Neural cell (in vitro differentiated cells): ENCODE measurements at regions not wholly inside any gene's neighbourhood (a gene's known extent, or its start where the extent isn't known, plus 50 kb on each side); places are given as distances from the start of the nearest gene placed in this dataset.

ENCODE experiments used
- H2AFZ ChIP-seq: fragments of 200-600, 300-800 bp; sonication (generic), shearing (Covaris generic); 2 replicates; pipeline ENCODE4 v1.6.0; 2014; ENCODE audit warnings: low read depth, mild to moderate bottlenecking, antibody characterized with exemption, low read length, moderate library complexity
- H3F3A ChIP-seq: fragments of 200-600 bp; shearing (Covaris generic); 2 replicates; pipeline ENCODE4 v1.6.1; 2016; ENCODE audit warnings: mild to moderate bottlenecking, moderate library complexity, mixed read lengths, antibody characterized with exemption, low read length; ENCODE audit not compliant: insufficient read depth, poor library complexity, severe bottlenecking
- H3K27ac ChIP-seq: fragments of 200-600, 300-800 bp; sonication (generic), shearing (Covaris generic); 2 replicates; pipeline ENCODE4 v1.5.1; 2014; ENCODE audit warnings: mild to moderate bottlenecking, low read length, moderate library complexity
- H3K27me3 ChIP-seq: fragments of 300-800, 200-600 bp; sonication (generic), shearing (Covaris generic); 2 replicates; pipeline ENCODE4 v1.6.0; 2014; ENCODE audit warnings: mild to moderate bottlenecking, low read depth, low read length, moderate library complexity; ENCODE audit not compliant: insufficient read depth
- H3K36me3 ChIP-seq: fragments of 300-800, 200-600 bp; sonication (generic), shearing (Covaris generic); 2 replicates; pipeline ENCODE4 v1.5.1; 2014; ENCODE audit warnings: mild to moderate bottlenecking, antibody characterized with exemption, low read length, moderate library complexity; ENCODE audit not compliant: insufficient read depth
- H3K4me2 ChIP-seq: fragments of 300-800, 200-600 bp; sonication (generic), shearing (Covaris generic); 2 replicates; pipeline ENCODE4 v1.6.0; 2014; ENCODE audit warnings: mild to moderate bottlenecking, low read length
- H3K4me3 ChIP-seq: fragments of 300-800, 200-600 bp; sonication (generic), shearing (Covaris generic); 2 replicates; pipeline ENCODE4 v1.5.1; 2014; ENCODE audit warnings: mild to moderate bottlenecking, low read length, moderate library complexity
- H3K79me2 ChIP-seq: fragments of 200-600 bp; shearing (Covaris generic); replicated peaks from 2 replicates; pipeline ENCODE4 v1.6.0; 2014; ENCODE audit warnings: mild to moderate bottlenecking, low read length, moderate library complexity; ENCODE audit not compliant: insufficient read depth
- H3K9ac ChIP-seq: fragments of 300-800, 200-600 bp; sonication (generic), shearing (Covaris generic); 2 replicates; pipeline ENCODE4 v1.6.1; 2016; ENCODE audit warnings: mild to moderate bottlenecking, low read length, mixed read lengths
- H3K9me2 ChIP-seq: fragments of 200-600 bp; shearing (Covaris generic); 2 replicates; pipeline ENCODE4 v1.6.1; 2016; ENCODE audit warnings: mild to moderate bottlenecking, low read length, mixed read lengths; ENCODE audit not compliant: insufficient read depth
- H3K9me3 ChIP-seq: fragments of 200-600, 300-800 bp; sonication (generic), shearing (Covaris generic); 2 replicates; pipeline ENCODE4 v1.6.1; 2016; ENCODE audit warnings: mild to moderate bottlenecking, mixed run types, low read length, moderate library complexity, mixed read lengths
- H4K20me1 ChIP-seq: fragments of 200-600 bp; shearing (Covaris generic); 2 replicates; pipeline ENCODE4 v1.6.1; 2016; ENCODE audit warnings: mild to moderate bottlenecking, mixed run types; ENCODE audit not compliant: insufficient read depth
- EP300 ChIP-seq: fragments of 450-650 bp; conservative IDR thresholded peaks from 2 replicates; pipeline ENCODE4 v1.6.1; 2014; ENCODE audit warnings: antibody characterized with exemption, mild to moderate bottlenecking, moderate library complexity; ENCODE audit not compliant: poor library complexity, severe bottlenecking
- EZH2 ChIP-seq: fragments of 200-600, 300-800 bp; shearing (Covaris generic), sonication (generic); IDR thresholded peaks from 2 replicates; pipeline ENCODE4 v1.6.1; 2014; ENCODE audit warnings: antibody characterized with exemption, low read length, borderline replicate concordance, mild to moderate bottlenecking; ENCODE audit not compliant: insufficient read depth, poor library complexity, severe bottlenecking
- MXI1 ChIP-seq: fragments of 450-650 bp; conservative IDR thresholded peaks from 2 replicates; pipeline ENCODE4 v1.6.1; 2014; ENCODE audit warnings: antibody characterized with exemption, mild to moderate bottlenecking; ENCODE audit not compliant: poor library complexity, severe bottlenecking
- POLR2AphosphoS5 ChIP-seq: IDR thresholded peaks from 2 replicates; pipeline ENCODE4 v1.6.1; 2012
- RAD21 ChIP-seq: fragments of 450-650 bp; conservative IDR thresholded peaks from 2 replicates; pipeline ENCODE4 v1.6.1; 2014; ENCODE audit warnings: antibody characterized with exemption, mild to moderate bottlenecking, moderate library complexity
- SMC3 ChIP-seq: fragments of 450-650 bp; conservative IDR thresholded peaks from 2 replicates; pipeline ENCODE4 v1.6.1; 2014; ENCODE audit warnings: antibody characterized with exemption, mild to moderate bottlenecking, moderate library complexity; ENCODE audit not compliant: poor library complexity
- TAF1 ChIP-seq: IDR thresholded peaks from 2 replicates; pipeline ENCODE4 v1.6.1; 2012; ENCODE audit warnings: low read depth
- TF ChIP-seq, protein P1 (sequence below): fragments of 450-650 bp; IDR thresholded peaks from 2 replicates; pipeline ENCODE4 v1.5.1; 2014; ENCODE audit warnings: antibody characterized with exemption, mild to moderate bottlenecking, moderate library complexity; ENCODE audit not compliant: poor library complexity, severe bottlenecking
- TF ChIP-seq, protein P2 (sequence below): IDR thresholded peaks from 2 replicates; pipeline ENCODE4 v1.6.1; 2012; ENCODE audit warnings: borderline replicate concordance

DNA sequence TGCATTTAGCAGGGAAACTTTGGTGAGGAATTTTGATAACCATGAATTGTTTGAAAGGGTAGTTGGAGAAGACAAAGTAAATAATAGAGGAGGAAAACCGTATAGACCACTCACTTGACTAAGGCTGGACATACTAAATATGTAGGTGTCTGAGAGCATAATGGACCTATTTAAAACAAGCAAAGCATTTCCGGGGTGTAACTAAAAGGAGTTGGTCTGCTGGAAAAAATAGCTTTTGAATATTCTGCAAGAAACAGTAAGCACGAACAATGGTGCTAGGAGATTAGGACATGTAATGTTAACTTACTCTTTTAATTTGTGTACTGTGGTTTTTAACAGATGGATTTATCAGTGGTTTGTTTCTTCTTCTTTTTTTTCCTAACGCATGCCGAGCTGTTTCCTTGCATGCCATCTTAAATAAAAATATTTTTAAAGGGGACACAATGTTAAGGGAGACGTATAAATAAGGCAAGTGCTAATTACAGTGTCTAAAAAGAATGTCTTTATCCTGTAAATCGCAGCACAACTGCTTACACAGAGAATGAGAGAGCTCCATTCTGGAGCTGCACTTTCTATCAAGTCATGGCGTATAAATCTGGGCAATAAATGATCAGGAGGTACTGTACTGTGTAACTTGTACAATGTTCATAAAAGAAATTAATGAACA is 492.1 kb downstream of the LMO4 start:
- no peak overlapping the region for H3K4me2 ChIP-seq
- no peak overlapping the region for H3K9ac ChIP-seq
- no peaks in the 10 kb centered on the region for H3F3A ChIP-seq
- TF ChIP-seq, protein P1, sequence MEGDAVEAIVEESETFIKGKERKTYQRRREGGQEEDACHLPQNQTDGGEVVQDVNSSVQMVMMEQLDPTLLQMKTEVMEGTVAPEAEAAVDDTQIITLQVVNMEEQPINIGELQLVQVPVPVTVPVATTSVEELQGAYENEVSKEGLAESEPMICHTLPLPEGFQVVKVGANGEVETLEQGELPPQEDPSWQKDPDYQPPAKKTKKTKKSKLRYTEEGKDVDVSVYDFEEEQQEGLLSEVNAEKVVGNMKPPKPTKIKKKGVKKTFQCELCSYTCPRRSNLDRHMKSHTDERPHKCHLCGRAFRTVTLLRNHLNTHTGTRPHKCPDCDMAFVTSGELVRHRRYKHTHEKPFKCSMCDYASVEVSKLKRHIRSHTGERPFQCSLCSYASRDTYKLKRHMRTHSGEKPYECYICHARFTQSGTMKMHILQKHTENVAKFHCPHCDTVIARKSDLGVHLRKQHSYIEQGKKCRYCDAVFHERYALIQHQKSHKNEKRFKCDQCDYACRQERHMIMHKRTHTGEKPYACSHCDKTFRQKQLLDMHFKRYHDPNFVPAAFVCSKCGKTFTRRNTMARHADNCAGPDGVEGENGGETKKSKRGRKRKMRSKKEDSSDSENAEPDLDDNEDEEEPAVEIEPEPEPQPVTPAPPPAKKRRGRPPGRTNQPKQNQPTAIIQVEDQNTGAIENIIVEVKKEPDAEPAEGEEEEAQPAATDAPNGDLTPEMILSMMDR = no peak
- TF ChIP-seq MXI1 = no peak
- TF ChIP-seq SMC3 = no peak
- TF ChIP-seq EP300 = no peak
- TF ChIP-seq RAD21 = no peak
- no peak for TF ChIP-seq POLR2AphosphoS5
- TF ChIP-seq, protein P2, sequence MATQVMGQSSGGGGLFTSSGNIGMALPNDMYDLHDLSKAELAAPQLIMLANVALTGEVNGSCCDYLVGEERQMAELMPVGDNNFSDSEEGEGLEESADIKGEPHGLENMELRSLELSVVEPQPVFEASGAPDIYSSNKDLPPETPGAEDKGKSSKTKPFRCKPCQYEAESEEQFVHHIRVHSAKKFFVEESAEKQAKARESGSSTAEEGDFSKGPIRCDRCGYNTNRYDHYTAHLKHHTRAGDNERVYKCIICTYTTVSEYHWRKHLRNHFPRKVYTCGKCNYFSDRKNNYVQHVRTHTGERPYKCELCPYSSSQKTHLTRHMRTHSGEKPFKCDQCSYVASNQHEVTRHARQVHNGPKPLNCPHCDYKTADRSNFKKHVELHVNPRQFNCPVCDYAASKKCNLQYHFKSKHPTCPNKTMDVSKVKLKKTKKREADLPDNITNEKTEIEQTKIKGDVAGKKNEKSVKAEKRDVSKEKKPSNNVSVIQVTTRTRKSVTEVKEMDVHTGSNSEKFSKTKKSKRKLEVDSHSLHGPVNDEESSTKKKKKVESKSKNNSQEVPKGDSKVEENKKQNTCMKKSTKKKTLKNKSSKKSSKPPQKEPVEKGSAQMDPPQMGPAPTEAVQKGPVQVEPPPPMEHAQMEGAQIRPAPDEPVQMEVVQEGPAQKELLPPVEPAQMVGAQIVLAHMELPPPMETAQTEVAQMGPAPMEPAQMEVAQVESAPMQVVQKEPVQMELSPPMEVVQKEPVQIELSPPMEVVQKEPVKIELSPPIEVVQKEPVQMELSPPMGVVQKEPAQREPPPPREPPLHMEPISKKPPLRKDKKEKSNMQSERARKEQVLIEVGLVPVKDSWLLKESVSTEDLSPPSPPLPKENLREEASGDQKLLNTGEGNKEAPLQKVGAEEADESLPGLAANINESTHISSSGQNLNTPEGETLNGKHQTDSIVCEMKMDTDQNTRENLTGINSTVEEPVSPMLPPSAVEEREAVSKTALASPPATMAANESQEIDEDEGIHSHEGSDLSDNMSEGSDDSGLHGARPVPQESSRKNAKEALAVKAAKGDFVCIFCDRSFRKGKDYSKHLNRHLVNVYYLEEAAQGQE = no peak
- TF ChIP-seq TAF1 = no peak
- TF ChIP-seq EZH2 = no peak
- no peaks in the 10 kb centered on the region for H3K9me3 ChIP-seq
- H3K27me3 ChIP-seq = no peaks in the 10 kb centered on the region
- H3K9me2 ChIP-seq = no peaks in the 10 kb centered on the region
- H3K27ac ChIP-seq = no peak overlapping the region
- H2AFZ ChIP-seq = no peak overlapping the region
- H3K79me2 ChIP-seq = no peaks in the 10 kb centered on the region
- H3K4me3 ChIP-seq = no peak overlapping the region
- no peaks in the 10 kb centered on the region for H3K36me3 ChIP-seq
- no peaks in the 10 kb centered on the region for H4K20me1 ChIP-seq

DNA sequence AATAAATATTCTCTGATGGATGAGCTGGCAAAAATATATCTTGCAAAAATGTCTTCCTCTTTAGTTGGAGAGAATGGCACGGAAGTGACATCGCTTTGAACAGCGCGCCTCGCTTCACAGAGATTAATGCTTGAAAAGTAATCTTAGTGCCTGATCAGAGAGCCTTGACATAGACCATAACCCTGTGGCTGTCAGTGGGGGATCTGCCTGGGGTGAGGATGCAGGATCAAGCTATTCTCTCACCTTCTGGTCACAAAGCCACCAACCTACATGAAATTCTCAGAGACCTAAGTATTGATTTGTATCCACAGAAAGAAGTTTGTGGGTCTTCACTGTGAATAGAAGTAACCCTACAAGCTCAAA is 492.6 kb downstream of the LMO4 start:
- no peak for TF ChIP-seq EZH2
- Histone ChIP-seq H3K79me2 (no peaks in the 10 kb centered on the region), H2AFZ (no peak overlapping the region), H4K20me1 (no peaks in the 10 kb centered on the region), H3K36me3 (no peaks in the 10 kb centered on the region), H3K4me3 (no peak overlapping the region), H3K9me3 (no peaks in the 10 kb centered on the region), H3K27ac (no peak overlapping the region), H3K4me2 (no peak overlapping the region), H3F3A (no peaks in the 10 kb centered on the region), H3K9ac (no peak overlapping the region), H3K27me3 (no peaks in the 10 kb centered on the region), H3K9me2 (no peaks in the 10 kb centered on the region)
